B cell (primary cell): ENCODE measurements at regions not wholly inside any gene's neighbourhood (a gene's known extent, or its start where the extent isn't known, plus 50 kb on each side); places are given as distances from the start of the nearest gene placed in this dataset.

Source experiments
- ATAC-seq: fragments of 200-7000 bp; cut with Tn5 transposase; one replicate; pipeline ENCODE4 v1.10.0; 2021; ENCODE audit warnings: low read depth, mild to moderate bottlenecking, moderate number of reproducible peaks, moderate library complexity
- CTCF ChIA-PET: fragments of 350-600 bp; sonication (Branson Sonifier 250); formaldehyde crosslinking; loops from one replicate; lab custom pipeline; 2021; ENCODE audit warnings: antibody characterized with exemption, inconsistent platforms; lab: Charles Lee
- POLR2A ChIA-PET: fragments of 350-600 bp; sonication (Branson Sonifier 250); formaldehyde crosslinking; loops from one replicate; lab custom pipeline; 2021; ENCODE audit warnings: antibody characterized with exemption; lab: Charles Lee
- DNase-seq: peaks from one replicate; pipeline ENCODE4 v3.0.0; 2013
- H2AFZ ChIP-seq: 2 replicates; pipeline ENCODE4 v1.6.1; 2012; ENCODE audit warnings: mild to moderate bottlenecking, low read depth, low read length; ENCODE audit not compliant: insufficient read depth, poor library complexity, severe bottlenecking
- H3K27ac ChIP-seq, 2 donors: 1 replicate in 1 of 2; 2 replicates in 1 of 2; pipeline ENCODE4 v1.5.1; 2012 to 2013; ENCODE audit warnings: low read length in 2 of 2, mild to moderate bottlenecking in 2 of 2, moderate library complexity in 1 of 2
- H3K27me3 ChIP-seq, 4 experiments: fragments of 200-600 bp in 1 of 4; sonication (generic) in 1 of 4; replicated peaks in 1 of 4; 1 replicate in 2 of 4; 2 replicates in 2 of 4; pipeline versions ENCODE4 v1.6.1 to v1.7.0; 2013 to 2016; ENCODE audit warnings: low read length in 3 of 4, mild to moderate bottlenecking in 2 of 4, mixed read lengths in 1 of 4, moderate library complexity in 1 of 4; ENCODE audit not compliant: insufficient read depth in 4 of 4, control insufficient read depth in 3 of 4; ENCODE audit errors: control extremely low read depth in 1 of 4
- H3K36me3 ChIP-seq, 2 experiments: replicated peaks in 1 of 2; 1 replicate in 1 of 2; 2 replicates in 1 of 2; pipeline versions ENCODE4 v1.6.1 to v1.7.1; 2013; ENCODE audit warnings: low read length in 1 of 2; ENCODE audit not compliant: insufficient read depth in 2 of 2, control insufficient read depth in 1 of 2; ENCODE audit errors: control extremely low read depth in 1 of 2, extremely low read depth in 1 of 2
- H3K4me1 ChIP-seq, 2 donors: fragments of 200-600 bp in 1 of 2; sonication (generic) in 1 of 2; 1 replicate in 1 of 2; 2 replicates in 1 of 2; pipeline versions ENCODE4 v1.5.1 to v1.6.1; 2013 to 2017; ENCODE audit warnings: low read length in 2 of 2; ENCODE audit not compliant: control insufficient read depth in 2 of 2, insufficient read depth in 2 of 2
- H3K4me2 ChIP-seq: replicated peaks from 2 replicates; pipeline ENCODE3; 2012; ENCODE audit warnings: mild to moderate bottlenecking, low read depth, low read length; ENCODE audit not compliant: poor library complexity, severe bottlenecking
- H3K4me3 ChIP-seq, 5 experiments: fragments of 200-600 bp in 1 of 5; sonication (generic) in 1 of 5; 1 replicate in 3 of 5; 2 replicates in 2 of 5; pipeline versions ENCODE4 v1.5.1 to v1.7.0; 2011 to 2016; ENCODE audit warnings: low read length in 4 of 5, mild to moderate bottlenecking in 4 of 5, low read depth in 2 of 5, control low read depth in 1 of 5, moderate library complexity in 1 of 5; ENCODE audit not compliant: insufficient read depth in 1 of 5; ENCODE audit errors: control extremely low read depth in 1 of 5, extremely low read depth in 1 of 5
- H3K79me2 ChIP-seq: fragments of 200-600 bp; sonication (generic); one replicate; pipeline ENCODE4 v1.6.0; 2016; ENCODE audit warnings: low read length; ENCODE audit not compliant: control insufficient read depth, insufficient read depth
- H3K9ac ChIP-seq: fragments of 200-600 bp; sonication (generic); 2 replicates; pipeline ENCODE4 v1.6.1; 2017; ENCODE audit warnings: mild to moderate bottlenecking, low read length, moderate library complexity
- H3K9me3 ChIP-seq, 3 donors: one replicate each; pipeline versions ENCODE4 v1.6.1 to v1.7.1; 2013; ENCODE audit warnings: low read length in 2 of 3; ENCODE audit not compliant: control insufficient read depth in 2 of 3, insufficient read depth in 1 of 3; ENCODE audit errors: control extremely low read depth in 1 of 3
- H4K20me1 ChIP-seq: 2 replicates; pipeline ENCODE4 v1.6.0; 2012; ENCODE audit warnings: mild to moderate bottlenecking, low read length; ENCODE audit not compliant: insufficient read depth, control insufficient read depth, poor library complexity, severe bottlenecking
- H3K27ac Mint-ChIP-seq: one replicate; pipeline ENCODE4 v1.8.0; 2021; ENCODE audit warnings: mixed read lengths
- H3K27me3 Mint-ChIP-seq: one replicate; pipeline ENCODE4 v1.8.0; 2021; ENCODE audit warnings: mixed read lengths
- H3K4me1 Mint-ChIP-seq: one replicate; pipeline ENCODE4 v1.8.0; 2021; ENCODE audit warnings: mixed read lengths
- H3K4me3 Mint-ChIP-seq: one replicate; pipeline ENCODE4 v1.8.0; 2021; ENCODE audit warnings: mixed read lengths
- H3K9me3 Mint-ChIP-seq: one replicate; pipeline ENCODE4 v1.8.0; 2022; ENCODE audit warnings: mixed read lengths; ENCODE audit not compliant: insufficient read depth
- EZH2 ChIP-seq: IDR thresholded peaks from 2 replicates; pipeline ENCODE4 v1.6.1; 2012; ENCODE audit warnings: borderline replicate concordance, low read depth, mild to moderate bottlenecking, moderate library complexity, low read length; ENCODE audit not compliant: insufficient read depth, poor library complexity, severe bottlenecking
- WGBS: methylation state at CpG from one replicate; pipeline ENCODE4 v1.1.5; 2013; ENCODE audit warnings: missing lambda C conversion rate; ENCODE audit not compliant: insufficient coverage; 5-methylcytosine and 5-hydroxymethylcytosine counted together
- intact Hi-C: fragments of 100-400 bp; cut with micrococcal nuclease; formaldehyde crosslinking; loops from one replicate; pipeline ENCODE4 v1.10.0; 2022
- TF ChIP-seq, protein P1 (sequence below): fragments of 200-600 bp; IDR thresholded peaks from one replicate; pipeline ENCODE4 v1.8.0; 2022; ENCODE audit warnings: antibody characterized with exemption, mild to moderate bottlenecking

DNA sequence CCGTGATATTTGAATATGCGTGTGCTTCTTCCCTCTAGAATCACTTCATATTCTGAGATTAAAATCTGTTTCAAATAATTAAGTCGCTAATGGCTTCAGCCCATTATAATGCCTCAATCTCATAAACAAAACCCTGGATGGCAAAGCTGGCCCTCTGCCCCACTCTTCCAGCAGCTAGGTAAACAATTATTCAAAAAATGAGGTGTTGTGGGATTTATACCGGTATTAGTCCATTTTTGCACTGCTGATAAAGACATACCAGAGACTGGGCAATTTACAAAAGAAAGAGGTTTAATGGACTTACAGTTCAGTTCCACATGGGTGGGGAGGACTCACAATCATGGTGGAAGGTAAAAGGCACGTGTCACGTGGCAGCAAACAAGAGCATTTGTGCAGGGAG, 510.4 kb upstream of the ADGRL2 start:
- Histone ChIP-seq H3K4me1 (no peaks in the 10 kb centered on the region), H3K27ac (no peak overlapping the region), H3K4me3 (no peak overlapping the region), H3K4me2 (no peak overlapping the region), H3K36me3 (no peaks in the 10 kb centered on the region), H4K20me1 (no peaks in the 10 kb centered on the region), H2AFZ (no peak overlapping the region), H3K9me3 (no peaks in the 10 kb centered on the region), H3K9ac (no peak overlapping the region), H3K27me3 (no peaks in the 10 kb centered on the region), H3K79me2 (no peaks in the 10 kb centered on the region)
- H3K4me3 Mint-ChIP-seq: no peak overlapping the region
- H3K27me3 Mint-ChIP-seq: no peaks in the 10 kb centered on the region
- no CpG with 5 or more reads among the region's 6 CpGs for WGBS
- H3K9me3 Mint-ChIP-seq: no peaks in the 10 kb centered on the region
- no peak overlapping the region for H3K27ac Mint-ChIP-seq
- no peaks in the 10 kb centered on the region for H3K4me1 Mint-ChIP-seq
- intact Hi-C loops: no loop called here
- no peak for DNase-seq
- TF ChIP-seq, protein P1, sequence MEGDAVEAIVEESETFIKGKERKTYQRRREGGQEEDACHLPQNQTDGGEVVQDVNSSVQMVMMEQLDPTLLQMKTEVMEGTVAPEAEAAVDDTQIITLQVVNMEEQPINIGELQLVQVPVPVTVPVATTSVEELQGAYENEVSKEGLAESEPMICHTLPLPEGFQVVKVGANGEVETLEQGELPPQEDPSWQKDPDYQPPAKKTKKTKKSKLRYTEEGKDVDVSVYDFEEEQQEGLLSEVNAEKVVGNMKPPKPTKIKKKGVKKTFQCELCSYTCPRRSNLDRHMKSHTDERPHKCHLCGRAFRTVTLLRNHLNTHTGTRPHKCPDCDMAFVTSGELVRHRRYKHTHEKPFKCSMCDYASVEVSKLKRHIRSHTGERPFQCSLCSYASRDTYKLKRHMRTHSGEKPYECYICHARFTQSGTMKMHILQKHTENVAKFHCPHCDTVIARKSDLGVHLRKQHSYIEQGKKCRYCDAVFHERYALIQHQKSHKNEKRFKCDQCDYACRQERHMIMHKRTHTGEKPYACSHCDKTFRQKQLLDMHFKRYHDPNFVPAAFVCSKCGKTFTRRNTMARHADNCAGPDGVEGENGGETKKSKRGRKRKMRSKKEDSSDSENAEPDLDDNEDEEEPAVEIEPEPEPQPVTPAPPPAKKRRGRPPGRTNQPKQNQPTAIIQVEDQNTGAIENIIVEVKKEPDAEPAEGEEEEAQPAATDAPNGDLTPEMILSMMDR: no peak
- no peak for TF ChIP-seq EZH2
- ChIA-PET POLR2A (no interaction called here), CTCF (no interaction called here)
- ATAC-seq: no peak

DNA sequence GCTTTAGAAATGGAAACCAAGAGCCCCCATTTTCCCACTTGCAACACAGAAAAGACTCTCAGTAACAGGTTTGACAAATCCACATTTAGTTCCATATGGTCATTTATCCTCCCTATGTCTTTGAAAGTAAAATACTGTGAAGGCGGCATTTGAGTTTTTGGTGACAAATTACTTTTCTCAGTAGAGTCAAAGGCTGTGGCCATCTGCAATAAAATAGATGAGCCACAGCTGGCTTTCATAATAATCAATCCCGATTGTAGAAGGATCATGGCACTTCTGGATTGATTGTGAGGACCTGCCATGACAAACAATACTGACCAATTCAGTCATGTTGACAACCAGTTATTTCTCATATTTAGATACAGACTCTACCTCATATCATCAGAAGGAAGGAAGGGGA, 512.0 kb upstream of the ADGRL2 start:
- no peak for TF ChIP-seq EZH2
- TF ChIP-seq, protein P1: no peak
- Histone ChIP-seq H3K27ac (no peak overlapping the region), H3K4me2 (no peak overlapping the region), H4K20me1 (no peaks in the 10 kb centered on the region), H3K9ac (no peak overlapping the region), H3K36me3 (no peaks in the 10 kb centered on the region), H3K79me2 (no peaks in the 10 kb centered on the region), H3K4me3 (no peak overlapping the region), H3K27me3 (no peaks in the 10 kb centered on the region), H3K9me3 (no peaks in the 10 kb centered on the region), H3K4me1 (no peaks in the 10 kb centered on the region), H2AFZ (no peak overlapping the region)
- no CpG with 5 or more reads among the region's 2 CpGs for WGBS
- H3K27me3 Mint-ChIP-seq: no peaks in the 10 kb centered on the region
- no peak overlapping the region for H3K27ac Mint-ChIP-seq
- ChIA-PET POLR2A (no interaction called here), CTCF (no interaction called here)
- DNase-seq: no peak
- H3K4me3 Mint-ChIP-seq: no peak overlapping the region
- H3K4me1 Mint-ChIP-seq: no peaks in the 10 kb centered on the region
- intact Hi-C loops: no loop called here
- H3K9me3 Mint-ChIP-seq: no peaks in the 10 kb centered on the region
- ATAC-seq: no peak
